ENCODE measurements at regions not wholly inside any gene's neighbourhood (a gene's known extent, or its start where the extent isn't known, plus 50 kb on each side); places are given as distances from the start of the nearest gene placed in this dataset.

GRCh38 chr13:73820688-73821087 is 313.5 kb downstream of the KLF12 start:
- TF ChIP-seq POLR2A (IDR thresholded peaks at IDR 0.05) (no peak), CTCF (IDR thresholded peaks at IDR 0.05) (no peak), EP300 (IDR thresholded peaks at IDR 0.05) (no peak)
